Type B pancreatic cell (in vitro differentiated cells): ENCODE measurements at regions not wholly inside any gene's neighbourhood (a gene's known extent, or its start where the extent isn't known, plus 50 kb on each side); places are given as distances from the start of the nearest gene placed in this dataset.
"Not testable (repeated sequence)": the region's sequence is repeated elsewhere in the genome, so short reads cannot be mapped to it uniquely, and the experiment has no call there.

ENCODE experiments used
- DNase-seq: peaks from one replicate; pipeline ENCODE4 v3.0.0; 2021; ENCODE audit warnings: mixed read lengths; ENCODE audit not compliant: unreplicated experiment; ENCODE audit errors: extremely low spot score
- H3K27ac Mint-ChIP-seq: 2 replicates; pipeline ENCODE4 v1.8.0; 2021; ENCODE audit warnings: mild to moderate bottlenecking, mixed read lengths
- H3K27me3 Mint-ChIP-seq: 2 replicates; pipeline ENCODE4 v1.8.0; 2021; ENCODE audit warnings: mixed read lengths
- H3K36me3 Mint-ChIP-seq: 2 replicates; pipeline ENCODE4 v1.8.0; 2021; ENCODE audit warnings: mixed read lengths
- H3K4me1 Mint-ChIP-seq: one replicate; pipeline ENCODE4 v1.8.0; 2021; ENCODE audit warnings: mixed read lengths; ENCODE audit not compliant: unreplicated experiment
- H3K4me3 Mint-ChIP-seq: 2 replicates; pipeline ENCODE4 v1.8.0; 2021; ENCODE audit warnings: mild to moderate bottlenecking, mixed read lengths
- H3K9me3 Mint-ChIP-seq: 2 replicates; pipeline ENCODE4 v1.8.0; 2021; ENCODE audit warnings: mixed read lengths
- CTCF ChIP-seq: fragments of 200-600 bp; sonication (generic); conservative IDR thresholded peaks from 2 replicates; pipeline ENCODE4 v1.5.0; 2021; ENCODE audit warnings: antibody characterized with exemption, mild to moderate bottlenecking

- H3K27ac Mint-ChIP-seq = no peak overlapping the region
- TF ChIP-seq CTCF = no peak
- no peak overlapping the region for H3K4me3 Mint-ChIP-seq
- no peaks in the 10 kb centered on the region for H3K36me3 Mint-ChIP-seq
- H3K9me3 Mint-ChIP-seq = peaks cover 7% of the 10 kb centered on the region
- peaks cover 8% of the 10 kb centered on the region for H3K4me1 Mint-ChIP-seq
- no peaks in the 10 kb centered on the region for H3K27me3 Mint-ChIP-seq
- no peak for DNase-seq
These were observed 597.5 kb upstream of the KLF12 start for GRCh38 chr13:74731731-74732130.

GRCh38 chr13:74730556-74731331 lies 596.5 kb upstream of the KLF12 start:
- Mint-ChIP-seq H3K27ac (no peak overlapping the region), H3K4me1 (peaks cover 3% of the 10 kb centered on the region), H3K27me3 (no peaks in the 10 kb centered on the region), H3K36me3 (no peaks in the 10 kb centered on the region), H3K4me3 (no peak overlapping the region), H3K9me3 (peaks cover 4% of the 10 kb centered on the region)
- DNase-seq = no peak
- no peak for TF ChIP-seq CTCF

- Mint-ChIP-seq H3K27ac (no peak overlapping the region), H3K4me3 (no peak overlapping the region), H3K4me1 (no peaks in the 10 kb centered on the region), H3K27me3 (peaks cover 3% of the 10 kb centered on the region), H3K36me3 (no peaks in the 10 kb centered on the region), H3K9me3 (no peaks in the 10 kb centered on the region)
- TF ChIP-seq CTCF = no peak
- DNase-seq = no peak
These were observed 592.0 kb upstream of the KLF12 start for GRCh38 chr13:74726206-74726605.

- H3K4me1 Mint-ChIP-seq, H3K4me3 Mint-ChIP-seq, H3K9me3 Mint-ChIP-seq, DNase-seq, H3K27ac Mint-ChIP-seq, H3K27me3 Mint-ChIP-seq, H3K36me3 Mint-ChIP-seq: not testable (repeated sequence)
These were observed 584.1 kb upstream of the KLF12 start for GRCh38 chr13:74718232-74718842.

GRCh38 chr13:74715718-74716117 lies 581.5 kb upstream of the KLF12 start:
- H3K36me3 Mint-ChIP-seq = no peaks in the 10 kb centered on the region
- H3K9me3 Mint-ChIP-seq = peaks cover 9% of the 10 kb centered on the region
- H3K4me1 Mint-ChIP-seq = no peaks in the 10 kb centered on the region
- TF ChIP-seq CTCF = no peak
- no peak overlapping the region for H3K27ac Mint-ChIP-seq
- H3K27me3 Mint-ChIP-seq = no peaks in the 10 kb centered on the region
- H3K4me3 Mint-ChIP-seq = no peak overlapping the region
- no peak for DNase-seq

- no peak overlapping the region for H3K4me3 Mint-ChIP-seq
- no peak for TF ChIP-seq CTCF
- no peak for DNase-seq
- no peak overlapping the region for H3K27ac Mint-ChIP-seq
- H3K36me3 Mint-ChIP-seq = no peaks in the 10 kb centered on the region
- no peaks in the 10 kb centered on the region for H3K27me3 Mint-ChIP-seq
- H3K4me1 Mint-ChIP-seq = no peaks in the 10 kb centered on the region
- peaks cover 9% of the 10 kb centered on the region for H3K9me3 Mint-ChIP-seq
These were observed 575.8 kb upstream of the KLF12 start for GRCh38 chr13:74710006-74710405.
